Right lung (tissue), 2 donors: ENCODE measurements at regions not wholly inside any gene's neighbourhood (a gene's known extent, or its start where the extent isn't known, plus 50 kb on each side); places are given as distances from the start of the nearest gene placed in this dataset.

Experiments
- DNase-seq, 2 donors: peaks; one replicate each; pipeline ENCODE4 v3.0.0-alpha.2; 2013

- peak; percentile 31 to 53 for DNase-seq
Observed at GRCh38 chr6:30396833-30397479, 52.0 kb downstream of the RPP21 start.

GRCh38 chr6:30397697-30398096 is 52.7 kb downstream of the RPP21 start:
- DNase-seq: no peak

- DNase-seq: no peak
Observed at GRCh38 chr6:30399390-30400058, 54.6 kb downstream of the RPP21 start.

- no peak for DNase-seq
Observed at GRCh38 chr6:30405934-30406333, 61.0 kb downstream of the RPP21 start.

GRCh38 chr6:30409184-30409583 is 64.2 kb downstream of the RPP21 start:
- DNase-seq: no peak

GRCh38 chr6:30411515-30412207 is 66.7 kb downstream of the RPP21 start:
- DNase-seq: peak in 1 of 2 donors; percentile 5

- no peak for DNase-seq
Observed at GRCh38 chr6:30418448-30418847, 70.9 kb upstream of the HLA-E start.

GRCh38 chr6:30424549-30424948 is 64.8 kb upstream of the HLA-E start:
- no peak for DNase-seq
